H1 (cell line): ENCODE measurements at regions not wholly inside any gene's neighbourhood (a gene's known extent, or its start where the extent isn't known, plus 50 kb on each side); places are given as distances from the start of the nearest gene placed in this dataset.

Experiments
- CTCF ChIA-PET: fragments of 300-600 bp; sonication (Branson Sonifier 250); formaldehyde crosslinking; loops from one replicate; lab custom pipeline; 2021; ENCODE audit not compliant: partially characterized antibody; lab: Charles Lee
- POLR2A ChIA-PET: fragments of 300-600 bp; sonication (Branson Sonifier 250); formaldehyde crosslinking; loops from one replicate; lab custom pipeline; 2021; ENCODE audit warnings: inconsistent platforms; ENCODE audit not compliant: partially characterized antibody; lab: Charles Lee
- DNase-seq, 2 experiments: peaks; one replicate each; pipeline versions ENCODE4 v3.0.0 to v3.0.0-alpha.2; 2010 to 2022; ENCODE audit warnings: low spot score in 2 of 2, low read depth in 1 of 2, mixed read lengths in 1 of 2
- FAIRE-seq: peaks from 2 replicates; lab custom pipeline; 2011; peaks lifted over from hg19 to GRCh38; lab: Jason Lieb, UNC
- H2AFZ ChIP-seq: 2 replicates; pipeline ENCODE4 v1.8.1; 2012; ENCODE audit warnings: low read length, inconsistent platforms
- H2AK5ac ChIP-seq: 2 replicates; pipeline ENCODE4 v1.6.1; 2013; ENCODE audit warnings: low read depth, low read length
- H2BK120ac ChIP-seq: replicated peaks from 2 replicates; pipeline ENCODE3; 2013; ENCODE audit warnings: low read depth, low read length, inconsistent platforms
- H2BK12ac ChIP-seq: 2 replicates; pipeline ENCODE4 v1.6.1; 2013; ENCODE audit warnings: low read depth, low read length
- H2BK15ac ChIP-seq: 2 replicates; pipeline ENCODE4 v1.6.1; 2013; ENCODE audit warnings: low read length
- H2BK20ac ChIP-seq: 2 replicates; pipeline ENCODE4 v1.6.1; 2013; ENCODE audit warnings: low read length
- H2BK5ac ChIP-seq: 2 replicates; pipeline ENCODE4 v1.6.1; 2013; ENCODE audit warnings: low read depth, low read length
- H3K14ac ChIP-seq: 2 replicates; pipeline ENCODE4 v1.6.1; 2013; ENCODE audit warnings: inconsistent platforms; ENCODE audit not compliant: insufficient read length
- H3K18ac ChIP-seq: 2 replicates; pipeline ENCODE4 v1.6.1; 2013; ENCODE audit warnings: low read length; ENCODE audit errors: extremely low read depth
- H3K23ac ChIP-seq: 2 replicates; pipeline ENCODE4 v1.6.1; 2013; ENCODE audit warnings: inconsistent platforms; ENCODE audit not compliant: insufficient read length
- H3K23me2 ChIP-seq: 2 replicates; pipeline ENCODE4 v1.6.1; 2013; ENCODE audit warnings: low read depth, low read length
- H3K27ac ChIP-seq: 2 replicates; pipeline ENCODE4 v1.6.1; 2011; ENCODE audit warnings: low read depth, low read length, inconsistent platforms
- H3K27me3 ChIP-seq, 4 experiments: replicated peaks in 1 of 4; 1 replicate in 1 of 4; 2 replicates in 3 of 4; pipeline versions ENCODE4 v1.6.1 to v1.8.1; 2011 to 2013; ENCODE audit warnings: low read length in 3 of 4, mild to moderate bottlenecking in 3 of 4, inconsistent platforms in 2 of 4, mixed read lengths in 2 of 4, moderate library complexity in 1 of 4; ENCODE audit not compliant: control insufficient read depth in 3 of 4, insufficient read depth in 3 of 4; ENCODE audit errors: extremely low read depth in 1 of 4
- H3K36me3 ChIP-seq, 4 experiments: 2 replicates each; pipeline versions ENCODE4 v1.6.1 to v1.8.1; 2011 to 2013; ENCODE audit warnings: mild to moderate bottlenecking in 4 of 4, low read length in 3 of 4, moderate library complexity in 2 of 4, control low read depth in 1 of 4, inconsistent platforms in 1 of 4; ENCODE audit not compliant: insufficient read depth in 4 of 4, control insufficient read depth in 2 of 4
- H3K4ac ChIP-seq: replicated peaks from 2 replicates; pipeline ENCODE3; 2013; ENCODE audit warnings: low read length, low read depth, mixed read lengths, inconsistent platforms; ENCODE audit not compliant: insufficient read length
- H3K4me1 ChIP-seq, 4 experiments: replicated peaks in 1 of 4; 1 replicate in 1 of 4; 2 replicates in 3 of 4; pipeline versions ENCODE4 v1.6.1 to v1.8.1; 2011 to 2013; ENCODE audit warnings: low read length in 3 of 4, inconsistent platforms in 2 of 4, mixed read lengths in 1 of 4; ENCODE audit not compliant: insufficient read depth in 4 of 4, control insufficient read depth in 3 of 4
- H3K4me2 ChIP-seq, 2 experiments: 2 replicates each; pipeline versions ENCODE4 v1.6.1 to v1.8.1; 2011 to 2013; ENCODE audit warnings: low read depth in 2 of 2, low read length in 2 of 2, control low read depth in 1 of 2, inconsistent platforms in 1 of 2, mild to moderate bottlenecking in 1 of 2; ENCODE audit not compliant: insufficient read depth in 1 of 2
- H3K4me3 ChIP-seq, 4 experiments: fragments of 200-600, 300-600 bp in 1 of 4; sonication (generic), shearing (Covaris generic), sonication (Bioruptor Twin) in 1 of 4; 2 replicates each; pipeline versions ENCODE4 v1.5.1 to v1.8.1; 2011 to 2016; ENCODE audit warnings: low read length in 4 of 4, low read depth in 3 of 4, control low read depth in 2 of 4, inconsistent platforms in 2 of 4, mild to moderate bottlenecking in 2 of 4, mixed read lengths in 1 of 4, moderate library complexity in 1 of 4; ENCODE audit not compliant: insufficient read depth in 2 of 4; ENCODE audit errors: extremely low read depth in 1 of 4
- H3K56ac ChIP-seq: replicated peaks from 2 replicates; pipeline ENCODE3; 2013; ENCODE audit warnings: low read depth, mild to moderate bottlenecking, mixed read lengths, low read length, inconsistent platforms; ENCODE audit not compliant: insufficient read length
- H3K79me1 ChIP-seq: 2 replicates; pipeline ENCODE4 v1.6.1; 2013; ENCODE audit warnings: low read depth, low read length, control low read depth
- H3K79me2 ChIP-seq, 2 experiments: 2 replicates each; pipeline versions ENCODE4 v1.6.1 to v1.8.1; 2012 to 2013; ENCODE audit warnings: low read length in 2 of 2, mild to moderate bottlenecking in 2 of 2, inconsistent platforms in 1 of 2; ENCODE audit not compliant: insufficient read depth in 2 of 2, control insufficient read depth in 1 of 2
- H3K9ac ChIP-seq, 4 experiments: replicated peaks in 1 of 4; 1 replicate in 1 of 4; 2 replicates in 3 of 4; pipeline versions ENCODE4 v1.6.1 to v1.8.1; 2011 to 2013; ENCODE audit warnings: low read depth in 3 of 4, low read length in 3 of 4, control low read depth in 2 of 4, mild to moderate bottlenecking in 2 of 4, moderate library complexity in 2 of 4, inconsistent platforms in 1 of 4; ENCODE audit errors: extremely low read depth in 1 of 4
- H3K9me3 ChIP-seq, 2 experiments: 2 replicates each; pipeline versions ENCODE4 v1.6.1 to v1.8.1; 2012 to 2013; ENCODE audit warnings: mild to moderate bottlenecking in 2 of 2, moderate library complexity in 2 of 2, control low read depth in 1 of 2, inconsistent platforms in 1 of 2, low read depth in 1 of 2, low read length in 1 of 2, mixed read lengths in 1 of 2; ENCODE audit not compliant: insufficient read depth in 2 of 2
- H4K20me1 ChIP-seq, 2 experiments: replicated peaks in 1 of 2; 2 replicates each; pipeline versions ENCODE3 to v1.8.1; 2011 to 2013; ENCODE audit warnings: inconsistent platforms in 2 of 2, low read length in 2 of 2, mild to moderate bottlenecking in 1 of 2; ENCODE audit not compliant: insufficient read depth in 2 of 2, control insufficient read depth in 1 of 2
- H4K5ac ChIP-seq: 2 replicates; pipeline ENCODE4 v1.6.1; 2013; ENCODE audit warnings: low read length, low read depth, mixed read lengths, inconsistent platforms; ENCODE audit not compliant: insufficient read length
- H4K8ac ChIP-seq: 2 replicates; pipeline ENCODE4 v1.8.0; 2013; ENCODE audit warnings: mild to moderate bottlenecking, moderate library complexity, low read length, inconsistent platforms; ENCODE audit not compliant: insufficient read depth; ENCODE audit errors: extremely low read depth
- H4K91ac ChIP-seq: replicated peaks from 2 replicates; pipeline ENCODE3; 2013; ENCODE audit warnings: low read length, mixed read lengths, inconsistent platforms; ENCODE audit not compliant: insufficient read length
- EGR1 ChIP-seq: IDR thresholded peaks from 2 replicates; pipeline ENCODE4 v1.6.1; 2011; ENCODE audit warnings: low read depth, low read length, borderline replicate concordance
- MAFK ChIP-seq: IDR thresholded peaks from 2 replicates; pipeline ENCODE4 v1.6.1; 2012; ENCODE audit warnings: low read depth, mild to moderate bottlenecking, improper control_type of control experiment, low read length
- POLR2A ChIP-seq, 2 experiments: IDR thresholded peaks; 1 replicate in 1 of 2; 2 replicates in 1 of 2; pipeline ENCODE4 v1.6.1; 2011; ENCODE audit warnings: low read depth in 2 of 2, low read length in 2 of 2, mild to moderate bottlenecking in 2 of 2; ENCODE audit errors: control extremely low read depth in 1 of 2
- RBBP5 ChIP-seq: IDR thresholded peaks from 2 replicates; pipeline ENCODE4 v1.7.1; 2012; ENCODE audit warnings: low read depth, mild to moderate bottlenecking, inconsistent platforms, low read length, moderate library complexity, borderline replicate concordance
- RNF2 ChIP-seq: fragments of 200-900, 300-1000 bp; sonication (generic); IDR thresholded peaks from 2 replicates; pipeline ENCODE4 v1.7.1; 2016; ENCODE audit warnings: borderline replicate concordance, low read depth, mild to moderate bottlenecking, antibody characterized with exemption, low read length; ENCODE audit not compliant: poor library complexity, severe bottlenecking; ENCODE audit errors: missing control alignments
- SP2 ChIP-seq: IDR thresholded peaks from 2 replicates; pipeline ENCODE4 v1.6.1; 2012; ENCODE audit warnings: mild to moderate bottlenecking, low read length, inconsistent platforms
- SP4 ChIP-seq: IDR thresholded peaks from 2 replicates; pipeline ENCODE4 v1.6.1; 2012; ENCODE audit warnings: low read length, inconsistent platforms
- WGBS, 2 experiments: shearing (Covaris generic) in 1 of 2; methylation state at CpG; one replicate each; pipeline versions ENCODE4 v1.1.6 to v1.1.7; 2013 to 2015; ENCODE audit warnings: low lambda C conversion rate in 2 of 2, mixed read lengths in 2 of 2, inconsistent platforms in 1 of 2, low coverage in 1 of 2, missing lambda C conversion rate in 1 of 2; ENCODE audit not compliant: insufficient replicate concordance in 2 of 2, insufficient coverage in 1 of 2, insufficient read length in 1 of 2; ENCODE audit errors: extremely low coverage in 1 of 2, missing lambda C conversion rate in 1 of 2; 5-methylcytosine and 5-hydroxymethylcytosine counted together

GRCh38 chr12:76183459-76184186 lies 99.1 kb upstream of the NAP1L1 start:
- TF ChIP-seq POLR2A (IDR thresholded peaks at IDR 0.05; ENCODE audit: control extremely low read depth in 1 of 2, low read depth in 2 of 2, low read length in 2 of 2) (no peak), MAFK (no peak), EGR1 (no peak), RBBP5 (no peak), SP4 (no peak), RNF2 (no peak), SP2 (no peak)
- TF ChIP-seq, all 59 proteins: peak for 0
- WGBS, 2 experiments = 83% methylated on average over 4 of the region's 4 CpGs; no CpG with 5 or more reads in 1 of the 2 experiments
- H3K4me3 ChIP-seq = no peak overlapping the region
- no peaks in the 10 kb centered on the region for H3K36me3 ChIP-seq
- no peak overlapping the region for H3K4me2 ChIP-seq
- H3K27me3 ChIP-seq = no peaks in the 10 kb centered on the region
- no peak overlapping the region for H2BK20ac ChIP-seq
- no peak overlapping the region for H3K9ac ChIP-seq
- no peaks in the 10 kb centered on the region for H3K9me3 ChIP-seq
- H3K4ac ChIP-seq = no peak overlapping the region
- no peaks in the 10 kb centered on the region for H3K79me2 ChIP-seq
- POLR2A ChIA-PET = no interaction called here
- no peak overlapping the region for H2BK120ac ChIP-seq
- no peak overlapping the region for H2BK15ac ChIP-seq
- no peaks in the 10 kb centered on the region for H3K4me1 ChIP-seq
- H3K23ac ChIP-seq = no peak overlapping the region
- H3K18ac ChIP-seq = no peak overlapping the region
- H2BK5ac ChIP-seq = no peak overlapping the region
- H4K8ac ChIP-seq = no peak overlapping the region
- H4K20me1 ChIP-seq = no peaks in the 10 kb centered on the region
- H3K27ac ChIP-seq = no peak overlapping the region
- H2AFZ ChIP-seq = no peak overlapping the region
- H2AK5ac ChIP-seq = no peak overlapping the region
- no peak overlapping the region for H4K91ac ChIP-seq
- no peak overlapping the region for H3K14ac ChIP-seq
- no peak overlapping the region for H2BK12ac ChIP-seq
- no peak for FAIRE-seq
- no peak overlapping the region for H3K56ac ChIP-seq
- no peak overlapping the region for H4K5ac ChIP-seq
- CTCF ChIA-PET = no interaction called here
- DNase-seq = no peak
- no peaks in the 10 kb centered on the region for H3K23me2 ChIP-seq
- no peaks in the 10 kb centered on the region for H3K79me1 ChIP-seq
